Fibroblast of skin of right biceps (primary cell): ENCODE measurements at regions not wholly inside any gene's neighbourhood (a gene's known extent, or its start where the extent isn't known, plus 50 kb on each side); places are given as distances from the start of the nearest gene placed in this dataset.
A peak's percentile ranks its signal among the peaks of the same experiment; 100 is the strongest.

Experiments
- DNase-seq: peaks from one replicate; pipeline ENCODE4 v3.0.0-alpha.2; 2013

DNA sequence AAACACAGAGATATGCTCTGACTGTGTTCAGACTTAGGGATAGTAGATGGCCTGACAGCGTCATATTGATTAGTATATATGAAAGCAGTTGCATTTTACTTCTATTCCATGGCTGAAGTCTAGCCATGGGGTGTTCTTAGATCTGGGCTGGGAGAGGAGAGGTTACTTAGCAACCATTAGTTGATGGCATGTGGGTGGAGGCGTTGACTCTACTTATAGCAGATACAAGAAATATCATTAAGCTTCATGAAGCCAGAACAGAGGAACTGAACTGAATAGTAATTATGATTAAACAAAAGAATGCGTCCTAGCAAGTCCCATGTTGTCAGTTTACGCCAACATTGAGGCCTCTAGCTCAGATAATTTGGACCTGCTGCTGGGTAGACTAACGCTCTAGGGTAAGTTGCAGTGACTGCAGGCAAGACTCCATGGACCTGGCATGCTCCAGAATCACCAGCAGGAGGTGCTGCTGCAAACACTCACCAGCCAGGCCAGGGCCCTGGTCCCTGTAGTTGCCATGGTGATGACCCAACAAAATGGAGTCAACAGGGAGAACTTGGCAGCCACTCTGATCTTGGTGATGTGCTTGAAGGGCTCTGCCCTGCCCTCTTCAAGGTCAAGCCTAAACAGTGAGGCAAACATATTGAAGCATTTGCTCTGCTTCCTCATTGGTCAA, 477.3 kb downstream of the PREX1 start:
- no peak for DNase-seq

GRCh38 chr20:48349656-48350055, 478.1 kb downstream of the PREX1 start:
- DNase-seq = no peak

DNA sequence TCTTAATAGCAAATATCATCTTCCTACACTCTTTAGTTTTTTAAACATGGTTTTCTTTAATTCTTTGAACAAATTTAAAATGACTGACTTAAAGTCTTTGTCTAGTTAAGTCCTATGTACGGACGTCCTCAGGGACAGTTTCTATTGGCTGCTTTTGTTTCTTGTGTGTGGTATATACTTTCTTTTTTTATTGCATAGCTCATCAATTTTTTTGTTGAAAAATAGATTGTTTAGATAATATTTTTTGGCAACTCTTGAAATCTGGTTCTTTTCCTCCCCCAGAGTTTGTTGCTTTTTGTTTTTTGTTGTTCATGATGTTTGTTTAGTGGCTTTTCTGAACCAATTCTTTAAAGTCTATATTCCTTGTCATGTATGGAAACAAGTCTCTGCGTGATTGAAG, 479.8 kb downstream of the PREX1 start:
- DNase-seq = no peak

GRCh38 chr20:48342822-48343513, 484.8 kb downstream of the PREX1 start:
- DNase-seq = no peak

DNA sequence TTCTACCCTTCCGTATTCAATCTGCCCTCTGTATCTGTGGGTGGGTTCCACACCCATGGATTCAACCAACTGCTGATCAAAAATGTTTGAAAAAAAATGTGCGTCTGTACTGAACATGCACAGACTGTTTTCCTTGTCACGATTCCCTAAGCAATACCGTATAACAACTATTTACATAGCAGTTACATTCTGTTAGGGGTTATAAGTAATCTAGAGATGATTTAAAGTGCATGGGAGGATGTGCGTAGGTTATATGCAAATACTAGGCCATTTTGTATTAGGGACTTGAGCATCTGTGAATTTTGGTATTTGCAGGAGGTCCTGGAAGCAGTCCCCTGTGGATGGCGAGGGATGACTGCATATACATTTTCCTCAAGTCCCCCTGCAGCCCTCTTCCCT, 486.9 kb downstream of the PREX1 start:
- no peak for DNase-seq

- no peak for DNase-seq
Measured at GRCh38 chr20:48339986-48340882, 487.6 kb downstream of the PREX1 start.

DNA sequence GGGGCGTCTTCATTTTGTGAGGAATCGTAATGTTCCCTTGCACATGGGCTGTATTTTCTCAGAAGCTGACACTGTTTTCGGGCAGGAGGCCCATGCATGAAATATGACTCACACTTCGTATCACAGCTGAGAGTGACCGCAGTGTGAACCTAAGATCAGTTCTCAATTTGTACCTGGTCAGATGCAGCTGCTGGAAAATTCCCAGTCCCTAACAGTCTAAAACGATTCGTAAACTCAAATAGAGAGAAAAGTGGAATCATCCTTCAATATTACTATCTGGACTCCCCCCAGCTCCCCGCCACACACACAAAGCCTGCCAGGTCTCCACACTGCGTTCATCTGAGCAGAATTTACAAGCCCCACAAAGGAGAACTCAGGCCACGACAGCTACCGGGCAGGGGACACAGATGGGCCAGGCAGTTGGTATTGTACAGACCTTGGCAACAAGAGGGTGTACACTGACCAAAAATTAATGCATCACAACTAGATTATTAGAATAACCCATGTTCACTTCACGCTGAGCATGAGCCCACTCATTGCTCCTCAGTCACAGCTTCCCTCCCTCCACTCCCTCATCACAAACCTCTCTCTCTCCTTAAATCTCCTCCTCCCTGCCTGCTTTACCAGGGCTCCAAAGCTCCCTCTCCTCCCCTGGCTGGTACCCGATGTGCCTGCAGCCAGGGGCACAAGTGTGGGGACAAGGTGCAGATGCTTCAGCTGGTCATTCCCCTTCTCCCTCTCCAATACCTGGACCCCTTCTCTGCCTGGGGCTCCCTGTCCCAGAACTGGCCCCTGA, 488.4 kb downstream of the PREX1 start:
- DNase-seq = peak; percentile 88

DNA sequence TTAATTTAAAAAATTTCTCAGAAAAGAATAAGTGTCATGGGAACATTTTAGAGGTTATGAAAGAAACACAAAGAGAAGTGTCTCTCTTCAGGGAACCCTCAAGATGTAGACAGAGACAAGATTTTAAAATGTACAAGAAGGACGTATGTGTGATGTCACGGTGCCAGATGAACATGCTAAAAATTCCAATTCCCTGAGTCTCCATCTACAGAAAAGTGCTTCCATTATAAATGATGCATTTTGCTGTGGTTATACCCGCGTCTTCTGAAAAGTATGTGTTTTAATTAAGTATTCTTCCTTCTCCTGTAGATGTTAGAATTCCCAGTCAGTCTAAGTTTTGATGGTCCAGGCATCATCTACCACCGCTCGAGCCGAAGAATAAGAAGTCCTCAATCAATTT, 489.1 kb downstream of the PREX1 start:
- DNase-seq = peak; percentile 95

GRCh38 chr20:48336597-48336996, 491.2 kb downstream of the PREX1 start:
- peak; percentile 80 for DNase-seq

GRCh38 chr20:48335308-48336050, 492.3 kb downstream of the PREX1 start:
- no peak for DNase-seq

DNA sequence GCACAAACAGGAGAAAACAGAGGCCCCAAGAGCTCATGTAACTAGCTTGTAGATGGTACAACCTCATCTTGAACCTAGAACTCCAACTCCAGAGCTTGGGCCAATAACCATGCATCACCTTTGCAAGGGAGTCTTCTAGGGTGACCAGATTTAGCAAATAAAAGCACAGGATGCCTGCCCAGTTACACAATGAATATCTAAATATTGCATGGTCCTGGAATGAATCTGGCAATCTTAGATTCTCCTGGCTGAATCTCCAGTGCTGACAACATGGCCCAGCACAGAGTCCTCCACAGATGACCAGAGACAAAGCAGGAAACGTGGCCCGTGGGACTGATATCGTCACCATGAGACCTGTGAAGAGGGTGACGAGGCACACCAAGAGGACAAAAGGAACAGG, 494.1 kb downstream of the PREX1 start:
- DNase-seq = no peak

- peak; percentile 74 for DNase-seq
Measured at GRCh38 chr20:48332555-48332954, 495.2 kb downstream of the PREX1 start.

DNA sequence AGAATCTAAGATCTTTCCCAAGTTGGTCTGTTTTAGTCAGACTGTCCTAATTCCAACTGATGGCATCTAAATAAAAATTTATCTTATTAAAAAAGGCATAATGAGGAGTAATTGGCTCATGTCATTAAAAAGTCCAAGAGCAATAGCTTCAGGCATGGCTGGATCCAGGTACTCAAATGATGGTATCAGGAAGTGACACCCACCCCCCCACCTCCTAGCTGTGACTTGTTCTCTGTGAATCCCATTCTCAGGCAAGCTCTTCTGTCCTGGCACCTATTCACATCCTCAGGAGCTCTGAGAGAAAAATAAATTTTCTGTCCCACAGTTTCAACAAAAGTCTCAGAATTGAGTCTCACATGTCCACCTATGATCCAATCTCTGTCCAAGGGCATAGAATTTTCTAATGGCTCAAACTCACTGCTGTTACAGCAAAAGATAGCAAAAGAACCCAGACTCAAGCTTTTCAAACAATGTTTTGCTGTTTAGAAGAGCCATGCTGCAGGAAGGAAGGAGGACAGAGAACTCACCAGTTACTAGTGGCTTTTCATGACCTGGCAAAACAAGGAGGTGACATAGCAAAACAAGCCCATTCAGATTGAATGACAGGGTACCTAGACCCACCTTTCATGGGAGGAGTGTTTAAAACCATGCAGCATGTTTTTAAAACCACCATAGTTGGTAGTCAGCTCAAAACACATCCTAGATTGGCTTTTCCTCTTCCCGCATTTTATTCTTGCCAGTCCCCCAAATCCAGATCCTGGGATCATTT, 496.1 kb downstream of the PREX1 start:
- no peak for DNase-seq

DNA sequence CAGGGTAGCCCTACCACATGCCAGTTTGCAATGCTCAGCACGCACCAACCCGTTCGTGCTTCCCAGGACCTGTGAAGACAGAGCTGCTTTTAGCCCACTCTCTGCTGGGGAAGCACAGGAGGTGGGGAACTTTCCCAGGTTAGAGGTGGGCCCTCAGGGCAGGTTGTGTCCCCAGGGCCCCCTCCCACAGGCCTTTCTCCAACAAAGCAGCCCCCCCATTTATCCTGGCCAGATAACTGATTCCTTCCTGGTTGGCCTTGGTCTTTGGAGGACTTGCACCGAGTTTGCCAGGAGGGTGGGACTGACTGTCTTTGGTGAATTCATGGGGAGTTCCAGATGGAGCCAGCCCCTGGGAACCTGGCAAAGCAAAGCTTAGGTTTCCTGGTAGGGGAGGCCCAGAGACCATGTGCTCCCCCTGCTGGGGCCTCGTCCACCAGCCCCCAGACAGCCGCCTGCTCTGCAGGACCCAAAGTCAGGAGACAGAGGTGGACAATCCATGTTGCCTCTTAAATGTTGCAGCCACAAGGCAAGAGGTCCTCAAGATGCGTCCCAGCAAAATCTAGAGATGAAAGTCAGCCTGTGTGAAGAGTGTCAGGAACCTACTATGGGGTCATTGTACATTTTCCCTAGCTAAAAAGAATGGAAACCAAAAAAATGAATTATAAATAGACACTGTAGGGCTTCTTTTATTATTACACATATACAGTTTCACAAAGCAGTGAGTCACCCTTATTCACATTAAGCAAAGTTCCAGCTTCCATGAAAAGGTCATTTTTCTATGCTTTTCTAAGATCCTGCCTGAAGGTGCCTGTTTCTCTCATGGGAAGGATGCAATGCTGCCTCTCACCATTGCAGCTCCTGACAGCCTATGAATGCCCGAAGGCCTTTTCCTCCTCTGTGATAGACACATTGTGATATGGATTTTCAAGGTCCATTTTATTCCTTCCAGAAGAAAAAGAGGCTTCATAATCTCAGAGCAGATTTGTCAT, 497.8 kb downstream of the PREX1 start:
- DNase-seq = peak; percentile 83

DNA sequence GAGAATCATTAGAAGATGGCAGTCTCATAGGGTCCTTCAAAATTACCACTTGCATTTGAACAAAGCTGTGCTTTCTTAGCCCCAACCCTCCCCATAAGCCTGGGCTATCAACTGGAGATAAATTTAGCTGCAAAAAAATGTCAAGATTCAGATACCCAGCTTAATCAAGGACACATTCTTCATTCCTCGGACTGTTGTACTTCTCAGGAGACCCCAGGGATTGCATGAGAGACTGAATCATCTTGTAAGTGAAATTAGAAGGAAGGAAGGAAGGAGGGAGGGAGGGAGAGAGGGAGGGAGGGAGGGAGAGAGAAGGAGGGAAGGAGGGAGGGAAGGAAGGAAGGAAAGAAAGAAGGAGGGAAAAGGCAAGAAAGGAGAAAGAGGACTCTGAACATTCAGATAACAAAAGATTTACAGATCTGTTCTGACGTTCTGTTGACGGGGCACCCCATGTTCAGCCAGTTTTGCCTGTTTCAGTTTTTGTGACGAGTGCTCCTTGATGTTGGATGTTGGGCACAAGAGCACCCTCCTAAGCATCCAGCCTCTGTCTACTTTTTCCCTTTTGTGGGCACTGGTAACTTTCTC, 498.7 kb downstream of the PREX1 start:
- DNase-seq = peak; percentile 73

- peak; percentile 62 for DNase-seq
Measured at GRCh38 chr20:48327848-48328247, 500.0 kb downstream of the PREX1 start.

GRCh38 chr20:48326868-48327267, 500.9 kb downstream of the PREX1 start:
- no peak for DNase-seq

GRCh38 chr20:48326434-48326691, 501.4 kb downstream of the PREX1 start:
- no peak for DNase-seq

DNA sequence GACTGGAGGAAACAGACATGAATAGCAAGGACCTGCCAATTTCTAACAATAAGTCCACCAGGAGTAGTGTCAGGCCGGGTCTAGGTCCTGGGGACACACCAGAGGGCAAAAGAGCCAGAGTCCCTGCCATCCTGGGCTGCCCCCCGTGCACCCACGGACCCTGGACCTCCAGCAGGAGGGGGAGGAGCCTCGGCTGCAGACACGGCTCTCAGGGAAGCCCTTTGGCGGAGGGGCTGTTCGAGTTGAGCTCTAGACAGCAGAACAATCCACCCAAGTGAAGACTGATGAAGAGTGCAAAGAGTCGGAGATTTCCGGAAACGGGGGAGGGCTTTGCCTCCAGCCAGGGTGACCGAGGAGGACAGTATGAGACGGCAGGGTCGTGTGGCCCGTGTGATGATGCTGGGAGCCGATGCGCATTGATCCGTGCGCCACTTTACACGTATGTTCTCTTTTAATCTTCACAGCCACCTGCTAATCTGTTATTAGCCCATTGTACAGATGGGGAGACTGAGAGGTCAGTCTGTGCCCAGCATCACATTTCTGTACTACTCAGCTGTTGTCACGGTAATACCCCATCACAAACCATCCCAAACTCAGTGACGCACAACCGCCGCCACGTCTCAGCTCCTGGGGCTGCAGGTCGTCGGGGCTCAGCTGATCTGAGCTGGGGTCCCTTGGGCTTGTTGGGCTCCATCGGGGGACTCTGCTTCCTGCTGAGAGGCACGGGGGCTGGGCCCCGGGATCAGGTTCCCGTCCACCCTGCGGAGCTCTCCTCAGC, 502.0 kb downstream of the PREX1 start:
- DNase-seq = no peak
